ENCODE measurements at regions not wholly inside any gene's neighbourhood (a gene's known extent, or its start where the extent isn't known, plus 50 kb on each side); places are given as distances from the start of the nearest gene placed in this dataset.

GRCh38 chr2:146623771-146624170, 1221.1 kb upstream of the ACVR2A start:
- DNase-seq = no peak
- no peak for TF ChIP-seq CTCF (IDR thresholded peaks at IDR 0.05; ENCODE audit: low read depth, low read length)
- H3K4me3 ChIP-seq (ENCODE audit: low read depth, low read length) = no peak overlapping the region

GRCh38 chr2:146621656-146622055, 1223.2 kb upstream of the ACVR2A start:
- TF ChIP-seq CTCF (IDR thresholded peaks at IDR 0.05; ENCODE audit: low read depth, low read length) = no peak

More at GRCh38 chr2:146623771-146624170, 1221.1 kb upstream of the ACVR2A start:
- H3K36me3 ChIP-seq = no peaks in the 10 kb centered on the region
- no peaks in the 10 kb centered on the region for H3K27me3 ChIP-seq (ENCODE audit: insufficient read depth, low read depth, severe bottlenecking)
- no peaks in the 10 kb centered on the region for H3K9me3 ChIP-seq (ENCODE audit: severe bottlenecking)
- no peak overlapping the region for H3K27ac ChIP-seq

GRCh38 chr2:146615778-146616177, 1229.1 kb upstream of the ACVR2A start:
- Histone ChIP-seq H3K36me3 (no peaks in the 10 kb centered on the region), H3K4me3 (ENCODE audit: low read depth, low read length) (no peak overlapping the region), H3K27me3 (ENCODE audit: insufficient read depth, low read depth, severe bottlenecking) (no peaks in the 10 kb centered on the region), H3K9me3 (ENCODE audit: severe bottlenecking) (no peaks in the 10 kb centered on the region), H3K27ac (no peak overlapping the region)
- no peak for DNase-seq
- TF ChIP-seq CTCF (IDR thresholded peaks at IDR 0.05; ENCODE audit: low read depth, low read length) = no peak

More at GRCh38 chr2:146621656-146622055, 1223.2 kb upstream of the ACVR2A start:
- H3K36me3 ChIP-seq = no peaks in the 10 kb centered on the region
- no peak overlapping the region for H3K4me3 ChIP-seq (ENCODE audit: low read depth, low read length)
- no peak overlapping the region for H3K27ac ChIP-seq
- H3K9me3 ChIP-seq (ENCODE audit: severe bottlenecking) = no peaks in the 10 kb centered on the region
- DNase-seq = no peak
- H3K27me3 ChIP-seq (ENCODE audit: insufficient read depth, low read depth, severe bottlenecking) = no peaks in the 10 kb centered on the region

- no peaks in the 10 kb centered on the region for H3K27me3 ChIP-seq (ENCODE audit: insufficient read depth, low read depth, severe bottlenecking)
- no peak overlapping the region for H3K27ac ChIP-seq
- H3K4me3 ChIP-seq (ENCODE audit: low read depth, low read length) = no peak overlapping the region
- TF ChIP-seq CTCF (IDR thresholded peaks at IDR 0.05; ENCODE audit: low read depth, low read length) = no peak
- H3K9me3 ChIP-seq (ENCODE audit: severe bottlenecking) = no peaks in the 10 kb centered on the region
- no peaks in the 10 kb centered on the region for H3K36me3 ChIP-seq
- DNase-seq = no peak
Measured at GRCh38 chr2:146608490-146608889, 1236.3 kb upstream of the ACVR2A start.

- no peak for TF ChIP-seq CTCF (IDR thresholded peaks at IDR 0.05; ENCODE audit: low read depth, low read length)
- no peaks in the 10 kb centered on the region for H3K9me3 ChIP-seq (ENCODE audit: severe bottlenecking)
- H3K4me3 ChIP-seq (ENCODE audit: low read depth, low read length) = no peak overlapping the region
- no peak overlapping the region for H3K27ac ChIP-seq
- DNase-seq = no peak
- H3K27me3 ChIP-seq (ENCODE audit: insufficient read depth, low read depth, severe bottlenecking) = no peaks in the 10 kb centered on the region
- H3K36me3 ChIP-seq = no peaks in the 10 kb centered on the region
Measured at GRCh38 chr2:146604521-146604920, 1240.3 kb upstream of the ACVR2A start.

- H3K9me3 ChIP-seq (ENCODE audit: severe bottlenecking) = no peaks in the 10 kb centered on the region
- H3K36me3 ChIP-seq = no peaks in the 10 kb centered on the region
- TF ChIP-seq CTCF (IDR thresholded peaks at IDR 0.05; ENCODE audit: low read depth, low read length) = no peak
- no peaks in the 10 kb centered on the region for H3K27me3 ChIP-seq (ENCODE audit: insufficient read depth, low read depth, severe bottlenecking)
- DNase-seq = no peak
- H3K4me3 ChIP-seq (ENCODE audit: low read depth, low read length) = no peak overlapping the region
- H3K27ac ChIP-seq = no peak overlapping the region
Measured at GRCh38 chr2:146602856-146603255, 1242.0 kb upstream of the ACVR2A start.

Measured in WERI-Rb-1 (cell line).